Caco-2 (cell line): ENCODE measurements at regions not wholly inside any gene's neighbourhood (a gene's known extent, or its start where the extent isn't known, plus 50 kb on each side); places are given as distances from the start of the nearest gene placed in this dataset.

Experiments
- BruUV-seq: library from RNA; stranded (reverse); fragments of 400-500 nt; replicated peaks from 2 replicates; lab custom pipeline; 2021; lab: Mats Ljungman, UMichigan
- CTCF ChIA-PET: fragments of 300-600 bp; sonication (Branson Sonifier 250); formaldehyde crosslinking; loops from one replicate; lab custom pipeline; 2022; ENCODE audit warnings: antibody characterized with exemption; lab: Charles Lee
- POLR2A ChIA-PET: fragments of 300-600 bp; sonication (Branson Sonifier 250); formaldehyde crosslinking; loops from one replicate; lab custom pipeline; 2022; ENCODE audit warnings: antibody characterized with exemption; lab: Charles Lee
- DNase-seq, 2 experiments: peaks; one replicate each; pipeline versions ENCODE4 v3.0.0 to v3.0.0-alpha.2; 2020 to 2022
- H3K27me3 ChIP-seq: replicated peaks from 2 replicates; pipeline ENCODE4 v1.6.0; 2011; ENCODE audit warnings: low read length; ENCODE audit not compliant: control insufficient read depth, insufficient read depth
- H3K36me3 ChIP-seq: 2 replicates; pipeline ENCODE4 v1.5.1; 2011; ENCODE audit warnings: low read length; ENCODE audit not compliant: control insufficient read depth, insufficient read depth
- H3K4me1 ChIP-seq: fragments of 250-450 bp; sonication (Bioruptor Pico); 2 replicates; pipeline ENCODE4 v1.5.1; 2020; ENCODE audit warnings: mild to moderate bottlenecking
- H3K4me3 ChIP-seq: 2 replicates; pipeline ENCODE4 v1.5.1; 2011; ENCODE audit warnings: low read depth, mild to moderate bottlenecking, control low read depth, low read length
- H3K9me3 ChIP-seq: fragments of 250-450 bp; sonication (Bioruptor Pico); 2 replicates; pipeline ENCODE4 v1.5.1; 2020; ENCODE audit warnings: mild to moderate bottlenecking, moderate library complexity
- H3K27ac Mint-ChIP-seq: one replicate; pipeline ENCODE4 v1.8.0; 2022; ENCODE audit warnings: mixed read lengths; ENCODE audit not compliant: unreplicated experiment
- H3K27me3 Mint-ChIP-seq: one replicate; pipeline ENCODE4 v1.8.0; 2022; ENCODE audit warnings: mixed read lengths; ENCODE audit not compliant: insufficient read depth, unreplicated experiment
- H3K36me3 Mint-ChIP-seq: one replicate; pipeline ENCODE4 v1.8.0; 2022; ENCODE audit warnings: mild to moderate bottlenecking, mixed read lengths; ENCODE audit not compliant: insufficient read depth, unreplicated experiment
- H3K4me1 Mint-ChIP-seq: one replicate; pipeline ENCODE4 v1.8.0; 2022; ENCODE audit warnings: low read depth, mixed read lengths; ENCODE audit not compliant: unreplicated experiment
- H3K4me3 Mint-ChIP-seq: one replicate; pipeline ENCODE4 v1.8.0; 2022; ENCODE audit warnings: mild to moderate bottlenecking, moderate library complexity, mixed read lengths; ENCODE audit not compliant: unreplicated experiment
- H3K9me3 Mint-ChIP-seq: one replicate; pipeline ENCODE4 v1.8.0; 2022; ENCODE audit warnings: mixed read lengths; ENCODE audit not compliant: unreplicated experiment
- intact Hi-C: fragments of 100-400 bp; cut with micrococcal nuclease; formaldehyde crosslinking; loops from one replicate; pipeline ENCODE4 v1.10.0; 2022; ENCODE audit not compliant: unreplicated experiment
- TF ChIP-seq, protein P1 (sequence below), 2 experiments: fragments of 200-600 bp in 1 of 2; IDR thresholded peaks; 1 replicate in 1 of 2; 2 replicates in 1 of 2; pipeline versions ENCODE4 v1.5.1 to v1.8.0; 2011 to 2022; ENCODE audit warnings: antibody characterized with exemption in 1 of 2, control low read depth in 1 of 2, inconsistent platforms in 1 of 2, low read depth in 1 of 2, low read length in 1 of 2, mild to moderate bottlenecking in 1 of 2, moderate library complexity in 1 of 2; ENCODE audit not compliant: insufficient read depth in 1 of 2, severe bottlenecking in 1 of 2, unreplicated experiment in 1 of 2

DNA sequence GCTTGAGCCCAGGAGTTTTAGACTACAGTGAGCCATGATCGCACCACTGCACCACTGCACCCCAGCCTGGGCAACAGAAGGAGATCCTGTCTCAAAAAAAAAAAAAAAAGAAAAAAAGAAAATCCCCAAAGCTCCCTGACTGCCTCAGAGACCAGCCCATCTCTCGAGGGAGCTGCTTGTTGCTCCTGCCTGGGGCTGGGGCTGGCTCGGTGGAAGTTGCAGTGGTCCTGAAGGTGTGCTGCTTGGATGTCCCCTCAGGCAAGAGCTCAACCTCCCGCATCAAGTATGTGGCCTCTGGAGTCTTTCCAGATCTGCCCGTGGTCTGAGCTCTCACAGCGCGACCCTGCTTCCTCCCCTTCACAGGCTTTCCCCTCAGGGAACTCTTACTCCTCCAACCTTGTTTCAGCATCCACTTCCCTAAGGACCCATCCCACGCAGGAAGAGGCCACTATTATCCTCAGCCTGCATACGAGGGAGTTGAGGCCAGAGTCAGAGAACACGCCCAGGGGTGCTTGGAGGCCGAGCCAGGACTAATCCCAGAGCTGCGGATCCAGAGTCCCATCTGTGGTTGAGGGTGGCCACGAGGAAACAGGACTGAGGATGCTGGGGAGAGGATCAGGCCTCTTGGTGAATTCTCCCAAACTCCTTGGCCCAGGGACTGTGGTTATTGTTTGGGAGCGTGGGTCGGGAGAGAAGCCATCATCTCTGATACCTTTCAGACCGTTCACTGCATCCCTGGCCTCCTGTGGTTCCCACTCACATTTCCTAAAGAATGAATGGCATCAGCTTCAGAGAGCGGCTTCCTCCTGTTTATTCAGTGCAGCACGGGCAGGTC lies 624.6 kb downstream of the AACS start:
- H3K4me3 ChIP-seq = no peak overlapping the region
- no peak overlapping the region for H3K4me3 Mint-ChIP-seq
- no peak for DNase-seq
- H3K9me3 ChIP-seq = no peaks in the 10 kb centered on the region
- no peaks in the 10 kb centered on the region for H3K36me3 ChIP-seq
- no peak overlapping the region for H3K27ac Mint-ChIP-seq
- peaks cover 14% of the 10 kb centered on the region for H3K27me3 Mint-ChIP-seq
- peaks cover 3% of the 10 kb centered on the region for H3K9me3 Mint-ChIP-seq
- H3K36me3 Mint-ChIP-seq = no peaks in the 10 kb centered on the region
- BruUV-seq = no TSS peak
- no peaks in the 10 kb centered on the region for H3K4me1 ChIP-seq
- TF ChIP-seq, protein P1, sequence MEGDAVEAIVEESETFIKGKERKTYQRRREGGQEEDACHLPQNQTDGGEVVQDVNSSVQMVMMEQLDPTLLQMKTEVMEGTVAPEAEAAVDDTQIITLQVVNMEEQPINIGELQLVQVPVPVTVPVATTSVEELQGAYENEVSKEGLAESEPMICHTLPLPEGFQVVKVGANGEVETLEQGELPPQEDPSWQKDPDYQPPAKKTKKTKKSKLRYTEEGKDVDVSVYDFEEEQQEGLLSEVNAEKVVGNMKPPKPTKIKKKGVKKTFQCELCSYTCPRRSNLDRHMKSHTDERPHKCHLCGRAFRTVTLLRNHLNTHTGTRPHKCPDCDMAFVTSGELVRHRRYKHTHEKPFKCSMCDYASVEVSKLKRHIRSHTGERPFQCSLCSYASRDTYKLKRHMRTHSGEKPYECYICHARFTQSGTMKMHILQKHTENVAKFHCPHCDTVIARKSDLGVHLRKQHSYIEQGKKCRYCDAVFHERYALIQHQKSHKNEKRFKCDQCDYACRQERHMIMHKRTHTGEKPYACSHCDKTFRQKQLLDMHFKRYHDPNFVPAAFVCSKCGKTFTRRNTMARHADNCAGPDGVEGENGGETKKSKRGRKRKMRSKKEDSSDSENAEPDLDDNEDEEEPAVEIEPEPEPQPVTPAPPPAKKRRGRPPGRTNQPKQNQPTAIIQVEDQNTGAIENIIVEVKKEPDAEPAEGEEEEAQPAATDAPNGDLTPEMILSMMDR (IDR thresholded peaks at IDR 0.05; ENCODE audit: insufficient read depth in 1 of 2, low read depth in 1 of 2, low read length in 1 of 2, severe bottlenecking in 1 of 2, unreplicated experiment in 1 of 2) = no peak
- intact Hi-C loops = no loop called here
- H3K4me1 Mint-ChIP-seq = no peaks in the 10 kb centered on the region
- no peaks in the 10 kb centered on the region; the same call in 1 of the 2 replicates for H3K27me3 ChIP-seq
- ChIA-PET POLR2A (no interaction called here), CTCF (no interaction called here)

DNA sequence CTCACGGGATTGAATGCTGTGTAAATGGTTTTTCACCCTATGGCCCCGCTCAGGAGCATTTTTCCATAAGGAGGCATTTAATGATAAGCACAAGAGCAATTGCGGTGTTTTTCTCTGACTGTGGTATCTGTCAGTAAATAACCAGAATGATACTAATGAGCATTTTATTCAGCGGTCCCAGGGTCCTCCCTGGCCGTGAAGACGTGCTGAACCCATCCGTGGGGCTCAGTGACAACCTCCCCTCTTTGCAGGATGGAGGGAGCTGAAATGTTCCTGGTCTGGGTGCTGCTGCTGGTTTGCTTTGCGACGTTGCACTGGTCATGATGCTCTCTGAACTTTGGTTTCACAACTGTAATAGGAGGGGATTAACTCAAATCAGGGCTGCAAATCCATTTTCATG lies 625.6 kb downstream of the AACS start:
- H3K4me1 Mint-ChIP-seq = no peaks in the 10 kb centered on the region
- intact Hi-C loops = no loop called here
- no peaks in the 10 kb centered on the region for H3K9me3 ChIP-seq
- no peak for DNase-seq
- H3K36me3 Mint-ChIP-seq = no peaks in the 10 kb centered on the region
- TF ChIP-seq, protein P1 (IDR thresholded peaks at IDR 0.05; ENCODE audit: insufficient read depth in 1 of 2, low read depth in 1 of 2, low read length in 1 of 2, severe bottlenecking in 1 of 2, unreplicated experiment in 1 of 2) = no peak
- H3K4me3 ChIP-seq = no peak overlapping the region
- H3K27me3 ChIP-seq = no peaks in the 10 kb centered on the region; the same call in 1 of the 2 replicates
- H3K4me3 Mint-ChIP-seq = no peak overlapping the region
- H3K9me3 Mint-ChIP-seq = peaks cover 13% of the 10 kb centered on the region
- H3K4me1 ChIP-seq = no peaks in the 10 kb centered on the region
- H3K27ac Mint-ChIP-seq = no peak overlapping the region
- peaks cover 17% of the 10 kb centered on the region for H3K27me3 Mint-ChIP-seq
- no TSS peak for BruUV-seq
- H3K36me3 ChIP-seq = no peaks in the 10 kb centered on the region
- ChIA-PET CTCF (no interaction called here), POLR2A (no interaction called here)

DNA sequence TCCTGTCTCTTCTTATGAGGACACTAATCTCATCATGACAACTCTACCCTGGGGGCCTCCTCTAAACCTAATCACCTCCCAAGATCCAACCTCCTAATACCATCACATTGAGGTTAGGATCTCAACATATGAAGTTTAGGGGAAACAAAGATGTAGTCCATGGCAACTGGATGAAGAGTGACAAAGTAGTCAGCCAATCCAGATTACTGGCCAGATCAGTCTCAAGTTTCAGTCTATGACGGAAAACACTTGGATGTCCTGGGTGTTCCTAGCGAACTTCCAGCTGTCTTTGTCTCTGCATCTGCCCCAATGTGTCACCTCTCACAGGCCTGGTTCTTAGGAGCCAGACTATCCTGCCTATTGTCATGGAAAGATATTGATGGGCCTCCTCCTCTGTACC lies 630.8 kb downstream of the AACS start:
- peaks cover 13% of the 10 kb centered on the region for H3K9me3 Mint-ChIP-seq
- ChIA-PET POLR2A (no interaction called here), CTCF (no interaction called here)
- H3K4me3 Mint-ChIP-seq = no peak overlapping the region
- intact Hi-C loops = no loop called here
- DNase-seq = no peak
- no peaks in the 10 kb centered on the region for H3K4me1 Mint-ChIP-seq
- Histone ChIP-seq H3K4me3 (no peak overlapping the region), H3K36me3 (no peaks in the 10 kb centered on the region), H3K27me3 (no peaks in the 10 kb centered on the region), H3K9me3 (no peaks in the 10 kb centered on the region), H3K4me1 (no peaks in the 10 kb centered on the region)
- peaks cover 27% of the 10 kb centered on the region for H3K27me3 Mint-ChIP-seq
- BruUV-seq = no TSS peak
- no peaks in the 10 kb centered on the region for H3K36me3 Mint-ChIP-seq
- H3K27ac Mint-ChIP-seq = no peak overlapping the region
- TF ChIP-seq, protein P1 (IDR thresholded peaks at IDR 0.05; ENCODE audit: insufficient read depth in 1 of 2, low read depth in 1 of 2, low read length in 1 of 2, severe bottlenecking in 1 of 2, unreplicated experiment in 1 of 2) = no peak
